ENCODE measurements at regions not wholly inside any gene's neighbourhood (a gene's known extent, or its start where the extent isn't known, plus 50 kb on each side); places are given as distances from the start of the nearest gene placed in this dataset.

GRCh38 chr7:42460933-42461332, 223.9 kb upstream of the GLI3 start:
- TF ChIP-seq, protein P1, sequence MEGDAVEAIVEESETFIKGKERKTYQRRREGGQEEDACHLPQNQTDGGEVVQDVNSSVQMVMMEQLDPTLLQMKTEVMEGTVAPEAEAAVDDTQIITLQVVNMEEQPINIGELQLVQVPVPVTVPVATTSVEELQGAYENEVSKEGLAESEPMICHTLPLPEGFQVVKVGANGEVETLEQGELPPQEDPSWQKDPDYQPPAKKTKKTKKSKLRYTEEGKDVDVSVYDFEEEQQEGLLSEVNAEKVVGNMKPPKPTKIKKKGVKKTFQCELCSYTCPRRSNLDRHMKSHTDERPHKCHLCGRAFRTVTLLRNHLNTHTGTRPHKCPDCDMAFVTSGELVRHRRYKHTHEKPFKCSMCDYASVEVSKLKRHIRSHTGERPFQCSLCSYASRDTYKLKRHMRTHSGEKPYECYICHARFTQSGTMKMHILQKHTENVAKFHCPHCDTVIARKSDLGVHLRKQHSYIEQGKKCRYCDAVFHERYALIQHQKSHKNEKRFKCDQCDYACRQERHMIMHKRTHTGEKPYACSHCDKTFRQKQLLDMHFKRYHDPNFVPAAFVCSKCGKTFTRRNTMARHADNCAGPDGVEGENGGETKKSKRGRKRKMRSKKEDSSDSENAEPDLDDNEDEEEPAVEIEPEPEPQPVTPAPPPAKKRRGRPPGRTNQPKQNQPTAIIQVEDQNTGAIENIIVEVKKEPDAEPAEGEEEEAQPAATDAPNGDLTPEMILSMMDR (conservative IDR thresholded peaks at IDR 0.05) = no peak
- Histone ChIP-seq H3K27me3 (ENCODE audit: control insufficient read depth, insufficient read depth, low read length, poor library complexity, severe bottlenecking) (no peaks in the 10 kb centered on the region), H3K27ac (ENCODE audit: low read depth, low read length) (no peak overlapping the region)

DNA sequence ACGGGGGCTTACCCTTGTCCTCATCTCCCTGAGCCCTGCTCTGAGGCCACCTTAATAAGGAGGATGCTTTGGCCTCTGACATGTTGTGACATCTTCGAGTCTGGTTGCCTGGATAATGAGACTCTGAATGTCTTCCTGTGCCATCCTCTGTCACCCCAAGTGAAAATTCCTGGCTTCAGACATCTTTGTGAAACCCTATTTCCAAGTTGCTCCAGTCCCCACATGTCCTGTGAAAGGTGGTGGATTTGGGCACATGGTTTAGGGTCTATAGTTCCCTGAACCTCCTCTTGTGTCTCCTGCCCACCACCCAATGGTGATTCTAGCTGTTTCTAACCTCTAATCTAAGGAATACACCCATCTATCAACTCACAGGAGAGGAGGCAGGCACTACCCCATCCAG, 223.1 kb upstream of the GLI3 start:
- no peaks in the 10 kb centered on the region for H3K4me1 ChIP-seq (ENCODE audit: control insufficient read depth, insufficient read depth, low read length)
- no peak overlapping the region for H3K9ac ChIP-seq (ENCODE audit: extremely low read depth, low read length, poor library complexity, severe bottlenecking)
- no peak overlapping the region for H3K27ac Mint-ChIP-seq
- H3K27ac ChIP-seq (ENCODE audit: low read depth, low read length) = no peak overlapping the region
- H3K36me3 ChIP-seq (ENCODE audit: control insufficient read depth, insufficient read depth, low read length) = no peaks in the 10 kb centered on the region
- no peak for DNase-seq
- WGBS, 2 experiments (ENCODE audit: insufficient coverage in 1 of 2, insufficient read length in 1 of 2) = 86 to 100% methylated on average over 2 of the region's 2 CpGs
- peaks cover 5% of the 10 kb centered on the region for H3K9me3 ChIP-seq (ENCODE audit: control insufficient read depth, low read length)
- H3K36me3 Mint-ChIP-seq (ENCODE audit: low read depth) = no peaks in the 10 kb centered on the region
- H3K27me3 ChIP-seq (ENCODE audit: control insufficient read depth, insufficient read depth, low read length, poor library complexity, severe bottlenecking) = no peaks in the 10 kb centered on the region
- H3K4me1 Mint-ChIP-seq = no peaks in the 10 kb centered on the region
- TF ChIP-seq, protein P1 (conservative IDR thresholded peaks at IDR 0.05) = no peak
- H3K4me3 ChIP-seq (ENCODE audit: low read length) = no peak overlapping the region
- no peak overlapping the region for H3K4me3 Mint-ChIP-seq
- peaks cover 3% of the 10 kb centered on the region for H3K9me3 Mint-ChIP-seq
- H3K27me3 Mint-ChIP-seq (ENCODE audit: insufficient read depth) = peaks cover 2% of the 10 kb centered on the region

More at GRCh38 chr7:42460933-42461332, 223.9 kb upstream of the GLI3 start:
- H3K4me3 Mint-ChIP-seq = no peak overlapping the region
- WGBS, 2 experiments (ENCODE audit: insufficient coverage in 1 of 2, insufficient read length in 1 of 2) = no CpG with 5 or more reads among the region's 1 CpG
- Histone ChIP-seq H3K4me3 (ENCODE audit: low read length) (no peak overlapping the region), H3K4me1 (ENCODE audit: control insufficient read depth, insufficient read depth, low read length) (no peaks in the 10 kb centered on the region), H3K9ac (ENCODE audit: extremely low read depth, low read length, poor library complexity, severe bottlenecking) (no peak overlapping the region), H3K36me3 (ENCODE audit: control insufficient read depth, insufficient read depth, low read length) (no peaks in the 10 kb centered on the region), H3K9me3 (ENCODE audit: control insufficient read depth, low read length) (peaks cover 5% of the 10 kb centered on the region)
- no peaks in the 10 kb centered on the region for H3K4me1 Mint-ChIP-seq
- H3K27me3 Mint-ChIP-seq (ENCODE audit: insufficient read depth) = peaks cover 2% of the 10 kb centered on the region
- H3K36me3 Mint-ChIP-seq (ENCODE audit: low read depth) = no peaks in the 10 kb centered on the region
- peaks cover 3% of the 10 kb centered on the region for H3K9me3 Mint-ChIP-seq
- H3K27ac Mint-ChIP-seq = no peak overlapping the region
- DNase-seq = no peak

DNA sequence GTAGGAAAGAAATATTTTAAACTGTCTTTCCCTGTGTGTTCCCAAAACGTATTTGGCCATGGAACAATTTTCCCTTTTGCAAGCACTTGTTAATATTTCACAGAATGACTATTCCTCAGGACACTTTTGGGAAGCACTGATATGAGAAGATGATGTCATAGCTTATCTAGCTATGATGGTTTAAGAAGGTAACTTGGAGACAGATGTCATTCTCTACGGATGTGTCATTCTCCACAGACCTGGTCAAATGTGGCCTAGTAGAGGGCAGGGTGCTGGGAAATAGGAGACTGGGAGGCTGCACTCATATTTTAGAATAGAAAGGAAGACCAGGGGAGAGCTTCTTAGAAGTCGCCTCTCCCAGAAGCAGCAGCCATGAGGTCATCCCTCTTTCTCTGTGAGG, 220.7 kb upstream of the GLI3 start:
- Histone ChIP-seq H3K36me3 (ENCODE audit: control insufficient read depth, insufficient read depth, low read length) (no peaks in the 10 kb centered on the region), H3K27ac (ENCODE audit: low read depth, low read length) (no peak overlapping the region), H3K27me3 (ENCODE audit: control insufficient read depth, insufficient read depth, low read length, poor library complexity, severe bottlenecking) (no peaks in the 10 kb centered on the region), H3K9ac (ENCODE audit: extremely low read depth, low read length, poor library complexity, severe bottlenecking) (no peak overlapping the region), H3K4me1 (ENCODE audit: control insufficient read depth, insufficient read depth, low read length) (no peaks in the 10 kb centered on the region), H3K9me3 (ENCODE audit: control insufficient read depth, low read length) (no peaks in the 10 kb centered on the region), H3K4me3 (ENCODE audit: low read length) (no peak overlapping the region)
- Mint-ChIP-seq H3K4me3 (no peak overlapping the region), H3K36me3 (ENCODE audit: low read depth) (no peaks in the 10 kb centered on the region), H3K27me3 (ENCODE audit: insufficient read depth) (peaks cover 5% of the 10 kb centered on the region), H3K9me3 (no peaks in the 10 kb centered on the region), H3K4me1 (no peaks in the 10 kb centered on the region), H3K27ac (no peak overlapping the region)
- DNase-seq = no peak
- 83 to 90% methylated on average over 3 of the region's 3 CpGs for WGBS, 2 experiments (ENCODE audit: insufficient coverage in 1 of 2, insufficient read length in 1 of 2)
- TF ChIP-seq, protein P1 (conservative IDR thresholded peaks at IDR 0.05) = no peak

All from endodermal cell (in vitro differentiated cells).